HG02885 (cell line): ENCODE measurements at regions not wholly inside any gene's neighbourhood (a gene's known extent, or its start where the extent isn't known, plus 50 kb on each side); places are given as distances from the start of the nearest gene placed in this dataset.
"Not testable (repeated sequence)": the region's sequence is repeated elsewhere in the genome, so short reads cannot be mapped to it uniquely, and the experiment has no call there.

Source experiments
- ATAC-seq: cut with Tn5 transposase; IDR thresholded peaks from one replicate; pipeline ENCODE4 v1.9.1; 2021; ENCODE audit warnings: mild to moderate bottlenecking; ENCODE audit not compliant: unreplicated experiment, poor library complexity

- ATAC-seq, result no peak
Measured at GRCh38 chr1:90826834-90827233, 109.7 kb upstream of the BARHL2 start.

DNA sequence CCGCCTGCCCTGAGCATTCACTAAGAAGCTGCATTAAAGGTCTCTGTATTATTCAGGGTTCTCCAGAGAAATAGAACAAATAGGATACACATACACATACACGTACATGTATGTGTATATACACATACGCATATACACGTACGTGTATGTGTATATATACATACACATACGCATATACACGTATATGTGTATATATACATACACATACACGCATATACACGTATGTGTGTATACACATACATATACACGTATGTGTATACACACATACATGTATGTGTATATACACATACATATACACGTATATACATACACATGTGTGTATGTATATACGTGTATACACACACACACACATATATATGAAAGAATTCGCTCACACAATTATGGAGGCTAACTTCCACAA, 108.9 kb upstream of the BARHL2 start:
- no peak for ATAC-seq

DNA sequence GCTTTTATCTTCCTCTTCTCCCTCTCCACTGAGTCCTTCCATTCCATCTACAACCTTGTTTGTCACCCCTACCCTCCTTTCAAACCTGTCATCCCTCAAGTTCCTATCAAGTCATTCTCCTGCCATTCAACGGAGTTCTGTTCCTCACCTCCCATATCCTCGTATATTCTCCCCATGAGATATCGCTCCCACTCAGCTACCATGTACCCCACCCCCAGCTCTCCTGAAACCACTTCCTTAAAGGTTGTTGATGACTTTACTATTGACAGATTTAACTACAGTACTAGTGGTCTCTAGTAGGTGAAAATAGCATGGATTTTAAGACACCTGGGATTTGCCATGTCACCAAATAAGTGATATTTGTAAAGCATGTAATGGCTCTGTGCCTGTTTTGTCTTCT, 107.4 kb upstream of the BARHL2 start:
- ATAC-seq, result no peak

DNA sequence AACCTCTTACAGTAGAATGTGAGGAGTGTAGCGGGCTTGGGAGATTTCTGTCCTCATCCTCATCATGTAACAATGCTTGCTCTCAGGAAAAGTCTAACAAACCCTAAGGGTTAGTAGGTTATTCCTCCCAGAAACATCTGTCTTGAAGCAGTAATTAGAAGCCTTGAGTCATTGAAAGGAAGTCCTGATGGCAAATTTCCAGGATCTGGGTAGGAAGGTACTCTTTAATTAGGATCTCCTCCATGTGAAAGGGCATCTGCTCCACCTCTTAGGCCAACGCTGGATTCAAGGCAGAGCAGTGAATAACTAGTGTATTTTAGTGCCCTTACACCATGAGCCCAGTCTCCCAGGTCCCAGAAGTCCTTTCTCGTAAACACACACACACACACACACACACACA, 106.6 kb upstream of the BARHL2 start:
- no peak for ATAC-seq

DNA sequence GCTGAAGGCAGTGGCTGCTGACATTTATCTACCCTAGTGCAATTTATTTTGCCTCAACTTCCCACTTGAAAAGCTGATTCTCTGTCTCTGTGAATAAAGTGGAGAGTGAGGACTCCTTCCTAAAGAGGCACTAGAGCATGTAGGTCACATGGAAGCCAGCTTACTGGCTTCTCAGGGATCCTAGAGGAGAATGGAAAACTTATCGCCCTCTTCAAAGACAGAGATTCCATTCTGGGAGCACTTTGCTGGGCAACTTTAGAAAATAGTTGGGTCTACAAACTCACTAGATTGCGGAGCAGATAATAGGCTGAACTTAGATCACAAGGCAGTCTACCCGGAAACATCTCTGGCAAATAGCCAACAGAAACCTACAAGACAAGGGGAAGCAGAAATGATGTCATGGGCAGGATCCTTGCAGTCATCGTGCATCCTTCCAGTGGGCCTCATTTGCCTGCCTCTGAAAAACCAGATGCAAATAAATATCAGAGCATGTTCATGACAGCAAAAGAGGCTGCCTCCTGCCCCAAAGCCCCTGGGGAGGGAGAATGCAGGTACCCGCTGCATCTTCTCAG, 104.8 kb upstream of the BARHL2 start:
- no peak for ATAC-seq

- no peak for ATAC-seq
Measured at GRCh38 chr1:90821152-90821787, 104.2 kb upstream of the BARHL2 start.

GRCh38 chr1:90820745-90821144, 103.6 kb upstream of the BARHL2 start:
- no peak for ATAC-seq

DNA sequence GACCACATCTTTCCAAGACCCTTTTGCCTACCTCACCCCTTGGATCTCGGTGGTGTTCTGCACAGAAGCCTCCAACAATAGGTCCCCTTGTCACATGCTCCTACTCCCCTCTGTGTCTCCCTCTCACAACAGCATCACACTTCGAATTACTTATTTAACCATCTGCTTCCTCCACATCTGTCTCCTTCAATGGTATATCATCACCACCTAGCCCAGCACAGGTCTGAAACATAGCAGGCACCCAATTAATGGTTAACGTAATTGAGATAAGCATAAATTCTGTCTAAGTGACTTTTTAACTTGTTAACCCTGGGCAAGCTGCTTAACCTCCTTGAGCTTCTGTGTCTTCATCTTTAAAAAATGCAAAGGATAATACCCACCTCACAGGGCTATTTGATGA, 100.3 kb upstream of the BARHL2 start:
- ATAC-seq, result no peak

GRCh38 chr1:90812237-90812636, 95.1 kb upstream of the BARHL2 start:
- not testable (repeated sequence) for ATAC-seq

DNA sequence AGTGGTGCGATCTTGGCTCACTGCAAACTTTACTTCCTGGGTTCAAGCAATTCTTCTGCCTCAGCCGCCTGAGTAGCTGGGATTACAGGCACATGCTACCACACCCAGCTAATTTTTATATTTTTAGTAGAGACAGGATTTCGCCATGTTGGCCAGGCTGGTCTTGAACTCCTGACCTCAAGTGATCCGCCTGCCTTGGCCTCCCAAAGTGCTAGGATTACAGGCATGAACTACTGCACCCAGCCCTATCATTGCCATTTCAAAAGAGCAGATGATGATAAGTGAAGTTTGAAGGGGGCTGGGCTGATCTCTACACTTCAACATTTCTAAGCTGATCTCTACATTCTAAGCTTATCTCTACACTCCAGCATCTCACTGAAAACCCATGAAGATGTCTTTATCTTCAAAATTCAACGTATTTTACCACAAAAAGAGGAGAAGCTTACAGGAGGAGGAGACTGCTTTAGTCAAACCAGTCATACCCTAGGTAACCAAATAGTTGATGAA, 94.4 kb upstream of the BARHL2 start:
- not testable (repeated sequence) for ATAC-seq

DNA sequence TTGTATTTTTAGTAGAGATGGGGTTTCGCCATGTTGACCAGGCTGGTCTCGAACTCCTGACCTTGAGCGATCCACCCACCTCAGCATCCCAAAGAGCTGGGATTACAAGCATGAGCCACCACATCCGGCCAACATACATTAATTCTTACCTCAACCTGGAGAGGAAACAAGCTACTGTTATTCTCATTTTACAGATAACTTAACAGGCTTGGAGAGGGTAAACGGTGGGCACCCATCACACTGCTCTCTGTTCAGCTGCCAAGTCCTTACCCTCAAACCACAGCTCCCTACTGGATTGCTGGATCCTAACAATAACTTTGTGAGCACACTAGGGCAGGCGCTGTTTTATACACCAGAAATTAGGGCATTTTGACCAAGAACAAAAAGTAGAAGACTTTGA, 93.6 kb upstream of the BARHL2 start:
- ATAC-seq, result no peak

DNA sequence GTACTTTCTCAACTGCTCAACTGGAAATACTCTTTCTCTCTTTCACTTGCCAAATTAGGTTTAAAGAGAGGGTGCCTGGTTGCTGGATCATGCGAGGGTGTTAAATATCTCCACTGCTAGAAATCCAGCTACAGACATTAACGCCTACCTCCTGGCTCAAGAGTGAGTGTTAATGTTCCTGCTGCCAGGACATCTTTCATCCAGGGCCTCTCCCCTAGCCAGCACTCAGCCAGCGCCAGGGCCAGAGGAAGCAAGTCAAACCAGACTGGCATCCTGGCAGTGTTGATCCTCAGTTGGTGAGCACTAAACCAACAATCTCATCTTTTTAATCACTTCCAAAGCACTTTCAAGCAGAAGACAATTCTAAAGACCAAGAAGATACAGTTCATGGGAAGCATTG, 92.9 kb upstream of the BARHL2 start:
- no peak for ATAC-seq

DNA sequence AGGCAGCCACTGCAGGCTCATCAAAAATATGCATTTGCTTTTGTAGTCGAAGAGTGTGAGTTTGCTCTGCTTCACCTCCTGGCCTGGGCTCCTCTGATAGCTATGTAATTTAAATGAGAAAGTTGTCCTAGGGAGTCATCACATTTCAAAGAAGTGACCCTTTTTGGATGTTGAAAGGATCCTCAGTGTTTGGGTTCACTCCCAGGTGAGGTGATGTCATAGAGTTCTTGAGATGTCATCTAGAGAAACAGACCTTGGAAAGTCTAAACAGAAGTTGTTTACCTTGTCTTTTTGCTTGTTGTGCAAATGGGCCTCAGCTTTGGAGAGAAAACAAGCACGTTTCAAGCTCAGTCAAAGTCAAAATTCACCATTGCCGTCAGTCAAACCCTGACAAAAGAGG, 92.0 kb upstream of the BARHL2 start:
- ATAC-seq, result no peak

GRCh38 chr1:90807329-90807728, 90.2 kb upstream of the BARHL2 start:
- no peak for ATAC-seq

DNA sequence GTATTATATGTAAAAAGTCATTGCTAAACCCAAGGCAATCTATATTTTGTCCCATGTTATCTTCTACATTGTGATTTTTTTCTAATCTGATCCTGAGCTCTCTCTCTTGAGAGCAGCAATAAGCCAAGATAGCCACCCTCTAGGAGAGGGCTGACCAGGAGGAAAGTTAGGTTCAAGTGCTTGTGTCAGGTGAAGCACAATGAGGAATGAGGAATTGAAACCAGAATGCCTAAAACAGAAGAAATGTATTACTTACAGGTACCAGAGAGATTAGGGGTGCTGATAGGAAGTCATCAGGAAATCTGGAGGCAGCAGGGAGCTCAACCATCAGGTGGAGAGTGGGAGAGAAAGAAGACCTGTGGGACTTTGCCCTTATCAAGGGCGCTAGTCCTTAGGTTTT, 85.5 kb upstream of the BARHL2 start:
- no peak for ATAC-seq

GRCh38 chr1:90800012-90800717, 83.1 kb upstream of the BARHL2 start:
- ATAC-seq, result no peak

- no peak for ATAC-seq
Measured at GRCh38 chr1:90799326-90799725, 82.2 kb upstream of the BARHL2 start.

GRCh38 chr1:90798883-90799282, 81.8 kb upstream of the BARHL2 start:
- ATAC-seq, result no peak

DNA sequence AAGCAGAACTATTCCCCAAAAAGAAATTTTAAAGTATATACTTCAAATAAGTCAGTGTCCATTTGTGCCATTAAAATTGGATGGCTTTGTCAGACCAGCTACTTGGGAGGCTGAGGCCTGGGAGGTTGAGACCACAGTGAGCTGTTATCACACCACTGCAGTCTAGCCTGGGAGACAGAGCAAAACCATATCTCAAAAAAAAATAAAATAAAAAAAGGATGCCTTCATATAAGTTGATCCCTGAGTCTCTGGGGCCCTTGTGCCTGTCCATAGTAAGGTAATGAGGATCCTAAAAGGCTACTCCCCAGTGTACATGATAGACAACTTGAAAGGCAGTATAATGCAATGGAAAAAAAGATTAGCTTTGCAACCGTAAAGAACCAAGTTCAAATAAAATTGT, 81.2 kb upstream of the BARHL2 start:
- ATAC-seq, result no peak

GRCh38 chr1:90795431-90795830, 78.3 kb upstream of the BARHL2 start:
- ATAC-seq, result no peak

GRCh38 chr1:90786709-90787108, 69.6 kb upstream of the BARHL2 start:
- no peak for ATAC-seq
